HG02973 (cell line): ENCODE measurements at regions not wholly inside any gene's neighbourhood (a gene's known extent, or its start where the extent isn't known, plus 50 kb on each side); places are given as distances from the start of the nearest gene placed in this dataset.

Experiments
- ATAC-seq: cut with Tn5 transposase; IDR thresholded peaks from one replicate; pipeline ENCODE4 v1.9.1; 2021; ENCODE audit warnings: moderate library complexity; ENCODE audit not compliant: unreplicated experiment

DNA sequence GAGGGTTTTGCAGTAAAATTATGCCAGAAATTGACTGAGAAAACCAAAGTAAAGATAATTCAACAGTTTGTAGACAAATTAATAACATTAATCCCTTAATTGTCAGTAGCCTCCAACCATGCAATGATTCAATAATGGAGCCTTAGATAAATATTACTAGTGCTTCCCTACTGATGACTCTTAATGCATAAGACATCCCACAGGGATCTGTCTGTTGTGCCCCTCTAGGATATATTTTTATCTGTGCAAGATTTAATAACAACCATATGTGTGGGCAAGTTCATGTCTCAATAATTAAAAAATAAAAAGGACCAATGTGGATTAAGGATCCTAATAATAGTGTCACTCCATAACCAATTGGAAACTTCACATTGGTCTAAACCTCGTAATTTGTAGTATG lies 230.3 kb upstream of the TCF4 start:
- ATAC-seq = no peak

DNA sequence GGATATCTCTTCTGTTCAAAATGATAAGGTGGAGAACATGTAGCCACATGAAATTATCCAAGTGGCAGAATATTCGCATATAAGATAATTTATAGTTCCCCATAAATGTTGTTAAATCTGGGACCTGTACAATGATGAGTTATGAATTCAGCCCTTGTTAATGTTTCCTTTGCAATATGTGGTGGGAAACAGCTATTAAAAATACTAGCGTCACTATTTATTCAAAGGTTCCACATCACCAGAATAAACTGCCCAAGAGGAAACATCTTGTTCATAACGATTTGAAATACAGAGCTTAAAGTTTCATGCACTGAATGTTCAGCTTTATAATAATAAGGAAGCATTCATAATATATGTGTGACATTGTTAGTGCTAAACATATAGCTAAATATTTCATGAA lies 223.9 kb upstream of the TCF4 start:
- ATAC-seq = no peak

DNA sequence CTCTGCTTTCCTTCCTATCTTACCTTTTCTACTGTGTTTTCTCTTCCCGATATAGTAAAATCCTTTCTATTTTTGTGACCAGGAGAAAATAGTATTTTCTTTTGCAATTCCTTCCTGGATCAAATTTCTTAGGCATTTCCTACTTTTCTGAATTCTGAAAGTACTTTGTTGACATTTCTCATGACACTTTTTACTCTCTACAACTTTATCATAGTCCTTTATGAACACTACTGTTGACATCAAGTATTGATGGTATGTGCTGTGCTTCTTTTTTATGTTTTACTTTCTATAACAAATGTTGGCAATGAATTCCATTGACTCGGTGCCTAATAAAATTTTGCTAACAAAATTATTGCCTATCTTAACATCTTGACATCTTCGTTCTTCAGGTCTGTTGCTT lies 217.7 kb upstream of the TCF4 start:
- ATAC-seq = no peak

DNA sequence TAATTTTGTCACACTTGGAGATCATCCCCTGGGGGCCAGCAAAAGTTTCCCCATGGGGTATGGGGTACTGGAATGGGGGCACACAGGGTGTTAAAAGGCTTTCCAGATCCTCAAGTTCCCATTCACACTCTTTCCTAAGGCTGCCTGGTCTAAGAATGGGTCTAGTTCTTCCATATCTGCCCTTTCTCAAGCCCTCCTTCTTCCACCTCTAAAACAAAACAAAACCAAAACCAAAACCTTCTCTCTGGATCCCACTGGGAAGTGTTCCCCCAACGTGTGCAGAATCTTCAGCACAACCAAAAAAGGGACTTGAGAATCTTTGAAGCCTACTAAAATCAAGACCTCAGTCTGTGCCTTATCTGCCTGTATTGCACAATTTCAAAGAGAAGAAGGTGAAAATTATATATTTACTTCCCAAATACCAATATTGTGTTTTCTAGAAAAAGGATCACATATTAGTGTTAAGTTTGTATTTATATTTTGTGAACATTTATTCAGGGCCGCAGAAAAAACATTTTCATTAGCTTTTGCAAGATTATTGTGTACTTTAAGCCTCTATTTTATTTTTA lies 207.2 kb upstream of the TCF4 start:
- ATAC-seq = no peak

DNA sequence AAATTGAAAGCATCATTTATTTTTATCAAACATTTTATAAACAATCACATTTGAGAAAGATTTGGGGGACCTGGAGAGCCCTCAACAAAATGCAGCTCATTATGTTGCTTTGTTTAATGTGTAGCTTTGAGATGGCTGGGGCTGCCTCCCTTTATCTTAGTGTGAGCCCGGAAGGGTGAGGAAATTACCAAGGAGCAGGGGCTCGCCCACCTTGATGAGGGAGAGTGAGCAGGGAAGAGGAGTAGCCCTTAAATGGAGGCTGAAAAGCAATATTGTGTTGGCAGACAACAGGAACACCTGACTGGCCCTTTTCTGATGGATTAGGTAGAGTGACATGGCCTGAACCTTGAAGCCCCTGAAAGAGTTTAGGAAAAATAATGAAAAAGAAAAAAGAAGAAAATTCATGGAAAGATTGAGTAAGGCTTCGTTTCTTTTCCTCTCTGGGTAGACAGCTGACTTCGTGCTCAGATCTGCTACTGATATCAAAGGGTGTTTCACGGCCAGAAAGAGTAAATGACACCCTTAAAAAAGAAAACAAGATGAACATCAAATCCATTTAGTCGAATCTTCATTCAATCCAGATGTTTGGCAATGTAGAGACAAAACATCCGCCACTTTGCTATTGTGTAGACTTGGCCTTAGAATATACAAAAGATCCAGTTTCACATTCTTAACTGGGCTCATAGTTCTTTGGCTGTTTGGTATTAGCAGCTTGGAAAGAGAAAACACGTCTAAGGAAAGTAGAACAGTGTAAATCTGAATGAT lies 206.5 kb upstream of the TCF4 start:
- ATAC-seq = no peak

DNA sequence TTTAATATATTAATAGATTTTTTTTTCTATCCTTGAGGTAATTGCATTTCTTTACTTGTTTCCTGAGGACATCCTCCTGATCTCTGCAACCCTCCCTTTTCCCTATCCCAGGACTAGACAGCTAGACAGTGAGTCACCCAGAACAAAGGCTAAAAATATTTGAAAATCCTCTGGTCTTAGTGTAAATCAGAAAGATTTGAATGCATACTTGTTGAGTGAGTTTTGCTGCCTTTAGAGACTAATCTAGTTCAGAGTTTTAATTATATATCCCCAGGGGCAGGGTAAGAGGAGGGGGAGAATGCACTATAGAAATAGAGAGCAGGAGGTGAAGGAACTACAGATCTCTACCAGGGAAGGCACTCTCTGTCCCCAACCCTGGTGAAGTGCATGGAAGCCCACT lies 202.3 kb upstream of the TCF4 start:
- ATAC-seq = no peak

DNA sequence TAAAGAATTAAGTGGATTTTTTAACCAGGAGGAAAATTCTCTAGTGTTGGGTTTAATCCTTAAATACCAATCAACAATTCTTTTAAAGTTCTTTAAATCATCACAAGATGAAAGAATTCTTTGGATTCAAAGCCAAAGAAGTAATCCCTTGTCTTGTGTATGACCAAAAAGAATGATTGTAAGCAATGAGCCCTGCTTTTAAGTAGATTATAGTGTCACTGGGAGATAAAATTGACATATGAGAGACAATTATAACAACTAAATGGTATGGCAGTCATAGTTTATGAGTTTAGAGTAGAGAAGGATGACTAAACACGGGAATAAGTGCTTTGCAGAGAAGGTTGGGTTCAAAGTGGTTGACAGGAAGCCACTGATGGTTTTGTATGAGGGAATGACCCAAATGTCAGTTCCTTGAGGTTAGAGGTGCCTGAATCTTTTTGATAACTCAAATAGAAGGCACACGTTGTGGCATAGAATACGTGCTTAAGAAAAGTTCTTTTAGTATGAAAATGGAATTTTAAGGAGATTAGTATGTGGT lies 199.6 kb upstream of the TCF4 start:
- ATAC-seq = no peak

DNA sequence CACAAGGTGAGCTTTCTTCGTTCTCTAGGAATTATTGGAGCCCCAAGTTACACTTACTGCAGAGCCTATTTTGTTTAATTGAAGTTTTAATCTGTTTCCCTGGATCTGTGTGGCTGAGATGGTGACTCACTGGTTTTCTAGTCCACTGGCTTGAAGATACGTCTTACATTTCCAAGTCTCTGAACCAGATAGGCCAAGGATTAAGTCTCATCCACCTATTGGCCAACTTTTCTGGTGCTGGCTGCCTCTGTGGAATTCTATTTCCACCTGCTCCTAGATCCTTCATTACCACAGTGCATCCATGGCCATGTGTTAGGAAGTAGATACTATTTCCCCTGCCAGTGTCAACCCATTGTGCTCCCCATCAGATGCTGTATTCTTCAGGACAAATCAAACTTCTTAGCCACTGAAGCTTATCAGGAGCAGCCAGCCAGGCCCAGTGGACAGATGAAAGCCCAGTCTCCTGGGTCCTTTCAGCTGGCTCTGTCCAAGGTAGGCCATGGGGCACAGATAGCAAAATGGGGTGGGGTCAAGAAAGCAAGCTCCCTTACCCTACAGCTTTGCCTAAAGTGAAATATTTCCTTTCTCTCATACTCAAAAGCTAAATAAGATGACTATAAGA lies 198.8 kb upstream of the TCF4 start:
- no peak for ATAC-seq

DNA sequence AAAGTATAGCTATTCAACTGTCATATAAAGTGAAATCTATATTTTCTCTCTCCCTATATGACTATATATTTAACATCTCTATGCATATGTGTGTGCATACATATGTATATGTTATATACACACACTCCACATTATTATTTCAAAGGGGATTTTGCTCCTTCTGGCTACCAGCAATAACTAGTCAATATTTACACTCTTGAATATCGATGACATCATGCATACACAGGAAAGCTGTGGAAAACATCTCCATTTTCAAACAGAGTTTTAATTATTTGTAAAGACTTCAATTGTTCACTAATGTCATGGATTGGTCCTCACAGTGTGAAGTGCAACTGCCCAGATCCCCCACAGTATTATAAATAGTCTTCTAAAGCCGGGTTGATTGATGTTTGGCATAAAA lies 195.9 kb upstream of the TCF4 start:
- no peak for ATAC-seq

DNA sequence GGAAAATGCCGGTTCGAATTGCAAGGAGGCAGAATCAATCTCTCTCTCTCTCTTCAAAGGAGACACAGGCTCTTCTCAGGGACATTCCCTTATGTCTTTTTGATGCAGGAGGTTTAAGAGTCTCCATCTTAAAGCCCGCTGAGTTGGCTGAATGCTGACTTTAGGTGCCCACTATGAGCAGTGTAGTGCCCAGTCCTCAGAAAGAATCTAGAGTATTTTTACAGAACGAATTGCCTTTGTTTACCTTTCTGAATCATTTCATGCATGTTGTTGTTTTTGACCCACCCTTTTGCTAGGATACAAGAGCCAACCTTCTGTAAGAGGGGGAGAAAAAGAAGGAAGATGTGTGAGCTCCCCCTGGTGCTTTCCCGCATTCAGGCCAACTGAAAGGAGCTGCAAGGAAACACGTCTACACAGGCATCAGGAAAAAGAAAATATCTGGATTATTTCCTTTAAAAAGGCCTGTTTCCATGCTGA lies 193.5 kb upstream of the TCF4 start:
- ATAC-seq = no peak

DNA sequence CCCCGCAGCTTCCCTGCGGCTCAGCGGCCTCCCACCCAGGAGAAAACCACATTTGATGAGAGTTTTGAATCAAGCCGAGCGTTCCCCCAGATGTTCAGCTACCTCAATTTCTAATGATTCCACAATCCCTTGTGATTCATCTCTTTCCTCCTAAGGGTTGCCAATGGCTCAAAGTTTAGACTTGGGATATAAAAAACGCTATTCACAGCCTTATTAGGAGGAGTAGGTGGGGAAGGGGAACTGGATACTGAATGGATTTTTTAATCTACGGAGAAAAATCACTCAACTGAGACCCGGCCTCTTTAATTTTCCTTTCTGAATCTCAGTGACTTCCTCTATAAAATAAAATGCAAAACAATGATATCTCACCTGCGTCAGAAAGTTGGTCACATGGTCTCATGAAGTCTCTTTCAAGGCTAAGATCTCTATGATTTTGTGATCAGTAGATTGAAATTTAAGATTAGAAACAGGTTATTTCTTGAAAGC lies 192.6 kb upstream of the TCF4 start:
- ATAC-seq = no peak

DNA sequence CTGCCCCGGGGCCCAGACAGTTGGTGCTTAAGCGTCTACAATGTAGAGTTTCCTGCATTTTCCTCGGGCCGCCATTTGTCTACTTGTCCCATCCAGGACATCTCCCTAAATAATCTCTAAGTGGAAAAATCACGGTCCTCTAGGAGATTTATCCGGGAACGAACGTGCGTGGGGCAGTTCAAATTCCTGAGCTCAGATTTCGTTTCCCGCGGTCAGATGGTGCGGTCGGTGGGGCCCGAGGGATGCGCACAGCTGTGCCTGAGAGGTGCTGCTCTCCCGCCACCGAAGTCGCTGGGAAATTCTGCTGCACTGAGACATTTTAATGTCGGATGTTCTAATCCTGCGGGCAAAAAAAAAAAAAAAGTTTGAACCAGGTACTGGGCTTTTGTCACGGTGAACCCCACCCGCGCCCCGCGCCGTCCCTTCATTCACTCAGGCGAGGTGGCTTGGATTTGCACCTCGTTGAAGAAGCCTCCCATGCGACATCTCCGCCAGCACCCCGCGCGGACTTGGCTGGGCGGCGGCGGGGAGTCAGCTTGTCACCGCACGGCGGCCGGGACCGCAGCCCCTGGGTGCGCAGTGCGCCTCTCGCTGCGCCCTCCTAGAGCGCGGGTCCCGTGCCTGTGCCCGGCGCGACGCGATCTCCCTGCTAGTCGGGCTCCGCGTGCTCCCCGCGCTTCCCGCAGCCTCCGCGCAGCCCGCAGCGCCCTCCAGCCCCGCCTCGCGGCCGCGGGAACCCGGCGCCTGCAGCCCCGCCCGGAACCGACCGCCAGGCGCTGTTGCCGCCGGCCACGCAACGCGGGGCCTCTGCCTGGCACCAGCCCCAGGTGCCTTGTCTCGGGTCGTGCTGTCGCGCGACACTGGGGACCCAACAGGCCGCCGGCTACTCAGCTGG lies 191.9 kb upstream of the TCF4 start:
- ATAC-seq = no peak

DNA sequence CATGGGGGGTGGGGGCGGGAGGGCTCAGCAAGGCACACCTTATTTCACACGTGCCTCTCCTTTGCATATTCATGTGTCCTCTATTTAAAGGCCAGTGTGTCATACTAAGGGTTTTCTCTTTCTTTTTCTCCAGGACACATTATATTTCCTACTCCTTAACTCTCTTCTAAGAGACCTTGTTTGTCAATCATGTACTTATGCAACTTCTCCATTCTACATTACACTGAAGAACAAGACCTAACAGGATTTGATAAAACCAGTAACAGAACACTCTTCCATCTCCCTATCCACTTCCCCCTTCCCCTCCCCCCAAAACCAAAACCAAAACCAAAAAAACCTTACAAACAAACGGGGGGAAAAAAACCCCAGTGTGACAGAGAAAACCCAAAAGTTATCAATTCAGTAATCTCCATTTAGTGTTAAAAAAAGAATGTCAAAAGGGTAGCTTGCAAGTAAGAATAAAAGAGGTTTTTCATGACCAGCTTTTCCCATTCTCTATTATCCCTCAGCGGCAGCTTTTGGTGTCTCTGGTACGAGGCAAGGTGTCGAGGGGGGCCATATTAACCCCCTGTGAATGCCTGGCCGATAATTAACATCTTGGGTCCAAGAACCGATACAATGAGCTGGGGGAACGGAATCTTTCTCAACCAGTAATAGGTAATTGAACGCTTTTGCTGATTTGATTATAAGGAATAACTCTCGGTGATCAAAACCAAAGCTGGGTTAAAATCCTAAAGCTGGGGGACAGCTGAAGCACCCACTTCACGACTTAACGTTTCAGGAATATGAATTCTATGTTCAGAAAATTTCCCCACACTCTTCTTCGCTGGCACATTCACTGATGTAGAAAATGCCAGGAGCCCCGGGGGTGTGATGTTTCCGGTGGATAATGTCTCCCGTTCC lies 191.0 kb upstream of the TCF4 start:
- no peak for ATAC-seq

DNA sequence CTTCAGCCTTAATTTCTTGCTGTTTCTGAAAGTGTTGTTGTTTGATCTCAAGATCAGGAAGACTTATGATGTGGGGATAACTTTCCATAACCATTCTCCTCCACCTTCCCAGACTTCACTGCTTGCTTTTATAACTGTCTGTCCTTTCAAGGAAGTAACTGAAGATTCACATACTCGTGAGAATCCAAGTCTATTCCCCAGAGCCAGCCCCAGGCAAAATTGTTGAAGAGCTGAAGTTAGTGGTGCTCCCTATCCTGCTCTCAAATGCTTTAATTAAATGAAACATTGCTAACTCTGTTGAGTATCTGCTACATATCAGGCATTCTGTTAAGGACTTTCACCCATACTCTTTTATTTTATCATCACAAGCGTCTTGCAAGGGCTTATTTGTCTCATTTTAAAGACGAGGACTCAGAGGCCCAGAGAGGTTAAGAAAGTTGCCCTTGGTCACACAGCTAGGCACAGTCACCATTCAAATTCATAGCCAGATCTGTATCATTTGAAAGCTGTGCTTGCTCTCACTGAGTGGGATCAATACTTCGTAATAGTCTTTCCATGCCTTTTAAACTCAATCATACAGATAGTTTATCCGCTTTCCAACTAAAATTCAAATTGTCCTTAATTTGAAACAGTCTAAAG lies 189.8 kb upstream of the TCF4 start:
- no peak for ATAC-seq

DNA sequence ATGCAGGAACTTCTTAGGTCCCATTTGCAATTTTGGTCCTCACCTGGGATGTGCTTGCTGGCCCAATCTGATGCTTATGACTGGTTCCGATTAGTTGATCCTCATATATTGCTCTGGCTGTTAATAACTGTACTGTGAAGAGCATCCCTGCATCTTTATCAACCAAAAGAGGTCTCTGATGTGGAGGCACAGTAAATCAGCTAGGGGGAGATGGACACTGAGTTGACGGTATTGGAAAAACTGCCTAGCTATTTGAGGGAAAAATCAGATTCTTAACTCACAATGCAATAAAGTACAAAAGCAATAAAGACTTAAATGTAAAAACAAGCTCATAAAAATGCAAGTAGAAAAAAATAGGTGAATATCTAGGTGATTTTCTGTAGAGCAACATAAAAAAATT lies 188.0 kb upstream of the TCF4 start:
- no peak for ATAC-seq

DNA sequence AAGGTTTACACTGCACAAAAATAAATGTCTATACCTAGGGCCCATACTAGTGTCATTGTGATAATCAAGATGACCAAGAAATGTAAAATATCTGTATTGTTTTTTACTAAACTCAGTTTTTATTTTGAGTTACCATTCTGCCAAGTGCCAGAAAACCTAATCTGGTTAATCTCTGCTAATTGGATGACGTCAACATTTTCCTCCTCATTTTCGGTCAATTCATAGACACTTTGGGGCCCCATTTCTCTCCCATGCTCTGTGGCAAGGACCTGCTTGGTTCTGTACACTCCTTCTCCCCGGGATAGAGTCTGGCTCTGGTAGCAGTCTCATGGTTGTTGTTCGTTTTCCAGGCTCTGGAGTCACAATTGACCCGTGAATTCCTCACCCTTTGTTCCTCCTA lies 186.5 kb upstream of the TCF4 start:
- no peak for ATAC-seq

DNA sequence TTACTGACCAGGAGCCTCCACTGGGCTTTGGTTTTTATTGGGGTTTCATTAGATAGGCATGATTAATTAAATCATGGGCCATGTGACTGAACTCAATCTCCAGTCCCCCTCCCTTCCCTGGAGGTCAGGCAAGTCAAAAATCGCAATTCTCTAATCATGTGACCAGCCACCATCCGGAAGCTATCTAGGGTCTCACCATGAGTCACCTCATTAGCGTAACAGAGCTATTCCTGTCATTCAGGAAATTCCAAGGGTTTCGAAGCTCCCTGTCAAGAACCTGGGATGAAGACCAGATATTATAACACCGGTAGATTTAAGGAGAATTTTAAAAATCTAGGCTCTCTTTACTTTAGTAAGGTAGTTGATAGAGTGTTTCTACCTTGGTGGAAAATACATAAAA lies 180.3 kb upstream of the TCF4 start:
- ATAC-seq = no peak

DNA sequence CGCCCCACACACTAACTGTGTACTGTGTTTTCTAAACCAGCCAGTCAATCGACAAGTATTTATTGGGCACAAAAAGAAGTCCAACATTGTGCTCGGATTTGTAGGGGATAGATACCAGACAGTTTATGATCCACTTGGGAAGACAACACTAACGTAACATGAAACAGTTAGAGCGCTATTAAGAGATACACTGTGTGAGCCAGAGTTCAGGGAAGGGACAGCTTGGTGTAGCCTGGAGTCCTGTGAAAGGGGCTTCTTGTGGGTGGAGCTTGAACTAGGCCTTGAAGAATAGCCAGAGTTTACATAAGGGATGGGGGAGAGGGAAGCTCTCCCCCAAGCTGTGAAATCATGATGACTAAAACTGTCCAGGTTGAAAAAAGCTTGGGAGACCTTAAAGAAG lies 176.4 kb upstream of the TCF4 start:
- no peak for ATAC-seq

DNA sequence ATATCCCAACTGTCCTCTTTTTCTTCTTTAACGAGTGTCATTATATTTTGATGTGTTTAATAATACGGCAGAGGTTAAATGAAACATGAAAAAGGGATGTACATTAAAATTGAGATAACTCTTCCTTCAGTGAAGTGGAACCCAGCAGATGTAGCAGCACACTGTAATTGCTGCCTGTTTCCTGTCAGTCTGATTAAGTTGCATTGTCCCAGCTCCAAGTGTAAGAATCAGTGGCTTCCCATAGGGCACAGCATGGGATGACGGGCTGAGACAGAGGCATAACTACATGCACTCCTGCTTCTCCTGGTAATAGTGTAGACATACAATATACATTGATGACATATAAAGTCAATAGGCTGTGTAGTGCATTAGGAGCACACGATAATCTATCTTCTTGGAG lies 175.8 kb upstream of the TCF4 start:
- no peak for ATAC-seq

DNA sequence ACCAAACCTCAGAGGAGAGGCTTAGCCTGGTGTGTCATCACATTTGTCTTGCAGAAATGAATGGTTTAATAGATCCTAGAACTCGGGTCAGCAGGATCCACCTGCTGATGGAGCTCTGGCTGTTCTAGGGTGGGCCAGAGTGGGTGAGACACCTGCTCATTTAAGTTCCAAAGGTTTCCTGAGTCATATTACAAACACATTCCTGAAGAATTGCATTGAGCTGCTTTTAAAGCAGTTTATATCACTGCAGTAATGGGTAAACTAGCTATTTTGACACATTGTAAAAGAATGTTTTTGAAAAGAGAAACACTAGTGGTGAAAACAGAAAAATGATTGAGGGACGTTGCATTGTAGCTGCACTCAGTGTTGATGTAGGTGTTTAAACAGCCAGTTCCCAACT lies 175.3 kb upstream of the TCF4 start:
- ATAC-seq = no peak
